Thyroid gland (tissue), 4 donors: ENCODE measurements at regions not wholly inside any gene's neighbourhood (a gene's known extent, or its start where the extent isn't known, plus 50 kb on each side); places are given as distances from the start of the nearest gene placed in this dataset.

Experiments used
- POLR2A ChIP-seq, 2 donors: fragments of 450-650 bp; IDR thresholded peaks; one replicate each; pipeline ENCODE4 v1.6.1; 2017; ENCODE audit warnings: antibody characterized with exemption in 2 of 2, mild to moderate bottlenecking in 2 of 2, moderate library complexity in 1 of 2
- TF ChIP-seq, protein P1 (sequence below), 6 experiments: fragments of 200-600 bp in 3 of 6; fragments of 450-650 bp in 3 of 6; sonication (generic) in 3 of 6; IDR thresholded peaks; one replicate each; pipeline ENCODE4 v1.5.1; 2016 to 2019; ENCODE audit warnings: antibody characterized with exemption in 6 of 6, mild to moderate bottlenecking in 2 of 6, inconsistent platforms in 1 of 6, moderate library complexity in 1 of 6

DNA sequence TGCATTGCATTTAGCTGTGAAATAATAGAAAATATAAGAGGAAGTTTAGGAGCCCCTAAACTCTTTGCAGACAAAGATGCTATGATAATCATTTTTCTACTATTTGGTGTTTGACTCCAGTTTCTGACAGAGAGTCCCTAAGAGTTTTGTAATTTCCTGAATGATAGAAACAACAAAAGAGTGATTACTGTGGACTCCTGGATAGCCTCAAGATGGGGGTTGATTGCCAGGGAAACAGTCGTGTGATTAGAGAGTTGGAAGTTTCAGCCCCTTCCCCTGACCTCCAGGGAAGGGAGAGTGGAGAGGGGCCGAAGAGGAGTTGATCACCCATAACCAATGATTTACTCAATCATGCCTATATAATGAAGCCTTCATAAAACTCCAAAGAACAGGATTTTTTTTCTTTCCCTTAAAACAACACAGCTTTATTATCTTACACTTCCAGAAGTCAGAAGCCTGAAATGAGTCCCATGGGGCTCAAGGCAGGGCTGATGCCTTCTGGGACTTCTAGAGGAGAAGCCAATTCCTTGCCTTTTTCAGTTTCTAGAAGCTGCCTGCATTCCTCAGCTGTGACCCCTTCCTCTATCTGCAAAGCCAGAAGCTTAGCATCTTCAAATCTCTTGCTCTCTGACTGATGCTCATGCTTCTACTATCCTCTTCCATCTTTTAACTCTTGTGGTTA lies 292.3 kb upstream of the ZPLD1 start:
- no peak for TF ChIP-seq POLR2A (IDR thresholded peaks at IDR 0.05)
- TF ChIP-seq, protein P1, sequence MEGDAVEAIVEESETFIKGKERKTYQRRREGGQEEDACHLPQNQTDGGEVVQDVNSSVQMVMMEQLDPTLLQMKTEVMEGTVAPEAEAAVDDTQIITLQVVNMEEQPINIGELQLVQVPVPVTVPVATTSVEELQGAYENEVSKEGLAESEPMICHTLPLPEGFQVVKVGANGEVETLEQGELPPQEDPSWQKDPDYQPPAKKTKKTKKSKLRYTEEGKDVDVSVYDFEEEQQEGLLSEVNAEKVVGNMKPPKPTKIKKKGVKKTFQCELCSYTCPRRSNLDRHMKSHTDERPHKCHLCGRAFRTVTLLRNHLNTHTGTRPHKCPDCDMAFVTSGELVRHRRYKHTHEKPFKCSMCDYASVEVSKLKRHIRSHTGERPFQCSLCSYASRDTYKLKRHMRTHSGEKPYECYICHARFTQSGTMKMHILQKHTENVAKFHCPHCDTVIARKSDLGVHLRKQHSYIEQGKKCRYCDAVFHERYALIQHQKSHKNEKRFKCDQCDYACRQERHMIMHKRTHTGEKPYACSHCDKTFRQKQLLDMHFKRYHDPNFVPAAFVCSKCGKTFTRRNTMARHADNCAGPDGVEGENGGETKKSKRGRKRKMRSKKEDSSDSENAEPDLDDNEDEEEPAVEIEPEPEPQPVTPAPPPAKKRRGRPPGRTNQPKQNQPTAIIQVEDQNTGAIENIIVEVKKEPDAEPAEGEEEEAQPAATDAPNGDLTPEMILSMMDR (IDR thresholded peaks at IDR 0.05), result no peak
